HUES64 (cell line): ENCODE measurements at regions not wholly inside any gene's neighbourhood (a gene's known extent, or its start where the extent isn't known, plus 50 kb on each side); places are given as distances from the start of the nearest gene placed in this dataset.

Experiments used
- H3K27ac ChIP-seq: 2 replicates; pipeline ENCODE4 v1.7.0; 2013; ENCODE audit warnings: low read depth, low read length, inconsistent platforms
- H3K27me3 ChIP-seq: 2 replicates; pipeline ENCODE4 v1.6.1; 2013; ENCODE audit warnings: mild to moderate bottlenecking, low read length; ENCODE audit not compliant: insufficient read depth
- H3K36me3 ChIP-seq: 2 replicates; pipeline ENCODE4 v1.6.1; 2013; ENCODE audit warnings: mild to moderate bottlenecking, low read length; ENCODE audit not compliant: insufficient read depth
- H3K4me1 ChIP-seq: 2 replicates; pipeline ENCODE4 v1.6.1; 2013; ENCODE audit warnings: mild to moderate bottlenecking, low read length, moderate library complexity; ENCODE audit not compliant: insufficient read depth
- H3K4me3 ChIP-seq: 2 replicates; pipeline ENCODE4 v1.5.1; 2013; ENCODE audit warnings: mild to moderate bottlenecking, low read length, moderate library complexity
- H3K9ac ChIP-seq: 2 replicates; pipeline ENCODE4 v1.6.1; 2013; ENCODE audit warnings: mild to moderate bottlenecking, low read depth, low read length
- H3K9me3 ChIP-seq: 2 replicates; pipeline ENCODE4 v1.6.1; 2013; ENCODE audit warnings: low read depth, low read length; ENCODE audit not compliant: insufficient read depth
- WGBS: fragments of 150-250, 120-280 bp; methylation state at CpG from one replicate; pipeline ENCODE4 v1.1.7; 2013; ENCODE audit warnings: missing lambda C conversion rate; 5-methylcytosine and 5-hydroxymethylcytosine counted together

DNA sequence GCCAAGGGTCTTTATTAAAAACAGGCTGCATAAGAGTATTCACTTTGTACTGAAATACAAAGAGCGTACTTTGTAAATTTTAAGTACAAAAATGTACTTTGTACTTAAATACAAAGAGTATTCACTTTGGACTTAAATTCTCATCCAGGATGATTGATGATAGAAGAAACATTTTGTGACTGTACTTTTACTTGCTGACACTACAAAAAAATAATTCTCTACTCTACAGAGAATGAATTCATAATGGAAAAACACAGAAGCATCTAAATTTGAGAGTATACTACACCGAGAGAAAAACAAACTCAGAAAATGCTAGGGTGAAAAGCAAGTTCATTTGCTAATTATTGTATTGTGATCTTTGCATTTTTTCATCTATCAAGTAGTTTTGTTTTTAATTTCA is 54.4 kb upstream of the STXBP5 start:
- no peak overlapping the region for H3K4me3 ChIP-seq
- no peaks in the 10 kb centered on the region for H3K27me3 ChIP-seq
- no peaks in the 10 kb centered on the region for H3K9me3 ChIP-seq
- H3K36me3 ChIP-seq: no peaks in the 10 kb centered on the region
- no peak overlapping the region for H3K9ac ChIP-seq
- no peaks in the 10 kb centered on the region for H3K4me1 ChIP-seq
- WGBS: 89% methylated on average over 1 of the region's 2 CpGs
- H3K27ac ChIP-seq: no peak overlapping the region

- H3K9me3 ChIP-seq: no peaks in the 10 kb centered on the region
- H3K27me3 ChIP-seq: no peaks in the 10 kb centered on the region
- no peak overlapping the region for H3K27ac ChIP-seq
- H3K4me3 ChIP-seq: no peak overlapping the region
- 94% methylated on average over 1 of the region's 1 CpG for WGBS
- H3K4me1 ChIP-seq: no peaks in the 10 kb centered on the region
- H3K9ac ChIP-seq: no peak overlapping the region
- H3K36me3 ChIP-seq: no peaks in the 10 kb centered on the region
These were observed 53.9 kb upstream of the STXBP5 start for GRCh38 chr6:147150293-147150692.
